ENCODE measurements at regions not wholly inside any gene's neighbourhood (a gene's known extent, or its start where the extent isn't known, plus 50 kb on each side); places are given as distances from the start of the nearest gene placed in this dataset.

DNA sequence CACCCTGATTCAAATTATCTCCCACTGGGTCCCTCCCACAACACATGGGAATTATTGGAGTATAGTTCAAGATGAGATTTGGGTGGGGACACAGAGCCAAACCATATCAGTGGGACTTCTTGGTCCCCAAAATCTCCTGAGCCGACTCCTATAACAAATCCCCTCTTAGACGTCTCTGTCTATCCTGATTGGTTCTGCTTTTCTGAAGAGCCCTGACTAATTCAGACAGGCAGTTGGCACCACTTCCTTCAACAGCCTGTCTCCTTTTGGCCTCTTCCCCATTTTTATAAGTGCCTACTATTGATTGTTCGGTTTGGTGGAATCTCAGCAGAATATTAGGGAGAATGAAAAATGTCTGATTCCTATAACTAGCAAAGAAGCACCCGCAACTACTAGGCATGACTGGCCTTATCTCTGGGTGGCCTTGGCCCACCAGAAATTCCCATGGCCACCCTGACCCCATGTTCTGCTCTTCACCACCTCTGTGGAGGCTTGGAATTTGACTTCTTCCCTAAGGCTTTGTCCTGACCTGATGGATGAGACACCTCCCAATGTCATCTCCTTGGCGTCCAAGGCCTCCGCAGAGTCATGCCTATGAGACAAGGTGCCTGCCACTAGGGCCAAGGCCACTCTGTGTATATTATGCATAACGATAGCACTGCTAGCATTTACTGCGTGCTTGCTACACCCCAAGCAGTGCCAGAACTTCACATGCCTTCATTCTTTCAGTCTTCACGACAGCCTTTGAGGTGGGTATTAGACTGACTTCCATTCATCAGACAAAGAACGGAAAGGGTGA, 218.9 kb upstream of the COPS8 start:
- ATAC-seq (no peak), FAIRE-seq (no peak), DNase-seq (ENCODE audit: low spot score) (no peak)
- TF ChIP-seq FOXA1 (IDR thresholded peaks at IDR 0.05) = no peak
- TF ChIP-seq FOXA1 (CRISPR knock-in tag; IDR thresholded peaks at IDR 0.05) = no peak
- TF ChIP-seq TIGD3 (CRISPR knock-in tag; IDR thresholded peaks at IDR 0.05; ENCODE audit: borderline replicate concordance) = no peak
- no peak for TF ChIP-seq IKZF5 (CRISPR knock-in tag; IDR thresholded peaks at IDR 0.05)
- no peak for TF ChIP-seq FOXA3 (CRISPR knock-in tag; IDR thresholded peaks at IDR 0.05)
- TF ChIP-seq U2AF2 (IDR thresholded peaks at IDR 0.05; ENCODE audit: low read depth, low read length) = no peak
- no peak for TF ChIP-seq TBP (CRISPR knock-in tag; IDR thresholded peaks at IDR 0.05)
- no peak for TF ChIP-seq ZNF44 (CRISPR knock-in tag; IDR thresholded peaks at IDR 0.05)
- no peak for TF ChIP-seq HDAC2 (CRISPR knock-in tag; IDR thresholded peaks at IDR 0.05)
- no peak for TF ChIP-seq E2F5 (CRISPR knock-in tag; conservative IDR thresholded peaks at IDR 0.05)
- no peak for TF ChIP-seq KAT7 (CRISPR knock-in tag; IDR thresholded peaks at IDR 0.05; ENCODE audit: borderline replicate concordance)
- TF ChIP-seq RBFOX2 (IDR thresholded peaks at IDR 0.05; ENCODE audit: low read depth, low read length) = no peak
- no peak for TF ChIP-seq STAG1 (CRISPR knock-in tag; IDR thresholded peaks at IDR 0.05)
- no peak for TF ChIP-seq GTF3A (CRISPR knock-in tag; conservative IDR thresholded peaks at IDR 0.05)
- TF ChIP-seq MTA1 (CRISPR knock-in tag; IDR thresholded peaks at IDR 0.05; ENCODE audit: borderline replicate concordance) = no peak
- TF ChIP-seq KDM3A (CRISPR knock-in tag; IDR thresholded peaks at IDR 0.05; ENCODE audit: low read depth) = no peak
- TF ChIP-seq ZNF33A (CRISPR knock-in tag; IDR thresholded peaks at IDR 0.05; ENCODE audit: borderline replicate concordance) = no peak
- TF ChIP-seq MTERF4 (CRISPR knock-in tag; IDR thresholded peaks at IDR 0.05) = no peak
- TF ChIP-seq ZNF430 (CRISPR knock-in tag; IDR thresholded peaks at IDR 0.05) = no peak
- no peak for TF ChIP-seq YEATS2 (CRISPR knock-in tag; IDR thresholded peaks at IDR 0.05; ENCODE audit: borderline replicate concordance)
- Histone ChIP-seq H3K4me1 (ENCODE audit: insufficient read depth, low read length) (no peaks in the 10 kb centered on the region), H3K27me3 (ENCODE audit: control insufficient read depth in 1 of 2, insufficient read depth in 2 of 2, low read length in 2 of 2) (no peaks in the 10 kb centered on the region), H3K4me2 (ENCODE audit: low read depth, low read length) (no peak overlapping the region), H3K79me2 (ENCODE audit: insufficient read depth, low read length) (no peaks in the 10 kb centered on the region), H4K20me1 (ENCODE audit: insufficient read depth, low read length) (no peaks in the 10 kb centered on the region), H3K4me3 (replicated peaks in 1 of 3; ENCODE audit: insufficient read depth in 1 of 3, low read depth in 2 of 3, low read length in 3 of 3) (no peak overlapping the region), H3K36me3 (replicated peaks in 1 of 2; ENCODE audit: control insufficient read depth in 1 of 2, insufficient read depth in 2 of 2, low read length in 2 of 2) (no peaks in the 10 kb centered on the region), H3K27ac (ENCODE audit: extremely low read length, insufficient read depth, low read length) (no peak overlapping the region), H2AFZ (ENCODE audit: low read length) (no peak overlapping the region), H3K9ac (ENCODE audit: insufficient read depth, low read depth, low read length) (no peak overlapping the region), H3K9me3 (ENCODE audit: low read length) (peaks cover 10% of the 10 kb centered on the region; the same call in 1 of the 2 replicates)
- CTCF ChIA-PET (ENCODE audit: low intra/inter-chr PET ratio, low total read pairs) = no interaction called here
- intact Hi-C loops (cut with micrococcal nuclease; ENCODE audit: unreplicated experiment) (no loop called here), in situ Hi-C loops (cut with HindIII; ENCODE audit: extremely low pct_ligation_motif_present, low pct_unique_long_range_greater_than_20kb) (no loop called here)
- POLR2A ChIA-PET = no interaction called here
- 47% methylated on average over 10 of the region's 10 CpGs for WGBS (ENCODE audit: low lambda C conversion rate)
- no TSS peak for BruUV-seq (replicated peaks)

Data from HepG2 (cell line).